Mucosa of rectum (tissue), 2 donors: ENCODE measurements at regions not wholly inside any gene's neighbourhood (a gene's known extent, or its start where the extent isn't known, plus 50 kb on each side); places are given as distances from the start of the nearest gene placed in this dataset.

ENCODE experiments used
- H3K27ac ChIP-seq, 2 donors: one replicate each; pipeline ENCODE4 v1.7.0; 2013; ENCODE audit warnings: inconsistent platforms in 2 of 2, low read depth in 2 of 2, low read length in 2 of 2
- H3K27me3 ChIP-seq, 2 donors: one replicate each; pipeline ENCODE4 v1.7.0; 2013; ENCODE audit warnings: low read length in 2 of 2; ENCODE audit not compliant: control insufficient read depth in 2 of 2, insufficient read depth in 2 of 2
- H3K36me3 ChIP-seq, 2 donors: one replicate each; pipeline ENCODE4 v1.7.0; 2013; ENCODE audit warnings: low read length in 2 of 2; ENCODE audit not compliant: control insufficient read depth in 2 of 2, insufficient read depth in 2 of 2
- H3K4me1 ChIP-seq, 2 donors: one replicate each; pipeline ENCODE4 v1.7.0; 2013; ENCODE audit warnings: low read length in 2 of 2, mild to moderate bottlenecking in 1 of 2; ENCODE audit not compliant: control insufficient read depth in 2 of 2, insufficient read depth in 2 of 2
- H3K4me3 ChIP-seq, 2 donors: one replicate each; pipeline ENCODE4 v1.7.0; 2013; ENCODE audit warnings: low read length in 2 of 2
- H3K9ac ChIP-seq, 2 donors: one replicate each; pipeline ENCODE4 v1.7.0; 2013; ENCODE audit warnings: low read length in 2 of 2, low read depth in 1 of 2, mild to moderate bottlenecking in 1 of 2
- H3K9me3 ChIP-seq, 2 donors: one replicate each; pipeline ENCODE4 v1.7.0; 2013; ENCODE audit warnings: low read length in 2 of 2; ENCODE audit not compliant: control insufficient read depth in 2 of 2
- donor health status: healthy.
- donor health status: Normal muscosa, but diverticular disease.

DNA sequence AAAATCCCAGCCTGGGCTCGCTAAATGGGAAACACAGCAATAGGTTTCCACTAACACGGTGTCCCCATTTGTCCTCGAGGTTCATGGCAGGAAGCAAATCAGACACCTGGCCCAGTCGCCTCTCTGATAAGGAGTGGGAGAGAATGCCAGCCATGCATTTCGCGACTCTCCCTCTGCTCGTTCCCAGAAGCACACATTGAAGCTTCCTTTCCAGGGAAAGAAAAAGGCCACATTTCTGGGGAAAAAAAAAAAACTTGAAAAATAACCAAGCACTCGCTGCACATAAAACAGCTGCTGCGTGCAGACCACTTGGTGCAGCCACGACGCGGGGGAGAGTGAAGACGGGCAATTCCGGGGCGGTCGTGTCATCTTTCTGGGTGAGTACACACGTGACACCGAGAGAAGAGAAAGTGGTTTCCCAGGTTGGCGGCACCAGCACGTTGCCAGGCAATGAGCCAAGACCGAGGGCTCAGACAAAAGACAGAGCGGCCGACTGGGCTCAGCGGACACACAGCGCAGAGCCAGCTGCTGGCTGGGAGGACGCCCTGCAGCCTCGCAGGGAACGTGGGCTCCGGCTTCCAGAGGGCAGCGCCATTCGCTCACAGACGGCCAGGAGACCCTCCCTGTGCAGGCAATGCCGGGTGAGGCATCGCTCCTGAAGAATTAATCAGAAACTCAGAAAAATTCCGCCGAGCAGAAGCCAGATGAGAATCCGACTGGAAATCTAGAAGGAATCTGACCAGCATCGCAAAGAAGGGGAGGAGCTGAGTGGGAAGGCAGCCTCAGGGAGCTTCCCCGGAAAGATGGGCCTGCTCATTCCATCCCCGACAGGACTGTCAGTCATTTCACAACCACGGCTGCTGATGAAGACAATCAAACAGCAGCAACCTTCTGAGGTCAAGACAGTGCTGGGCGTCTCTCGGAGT is 83.2 kb upstream of the IRS2 start:
- no peak overlapping the region for H3K9ac ChIP-seq
- peaks cover 0 to 3% of the 10 kb centered on the region in 2 donors for H3K27me3 ChIP-seq
- H3K4me1 ChIP-seq: no peaks in the 10 kb centered on the region
- H3K9me3 ChIP-seq: no peaks in the 10 kb centered on the region
- peak overlapping the region; percentile 34 to 50 for H3K4me3 ChIP-seq
- no peaks in the 10 kb centered on the region for H3K36me3 ChIP-seq
- no peak overlapping the region for H3K27ac ChIP-seq

DNA sequence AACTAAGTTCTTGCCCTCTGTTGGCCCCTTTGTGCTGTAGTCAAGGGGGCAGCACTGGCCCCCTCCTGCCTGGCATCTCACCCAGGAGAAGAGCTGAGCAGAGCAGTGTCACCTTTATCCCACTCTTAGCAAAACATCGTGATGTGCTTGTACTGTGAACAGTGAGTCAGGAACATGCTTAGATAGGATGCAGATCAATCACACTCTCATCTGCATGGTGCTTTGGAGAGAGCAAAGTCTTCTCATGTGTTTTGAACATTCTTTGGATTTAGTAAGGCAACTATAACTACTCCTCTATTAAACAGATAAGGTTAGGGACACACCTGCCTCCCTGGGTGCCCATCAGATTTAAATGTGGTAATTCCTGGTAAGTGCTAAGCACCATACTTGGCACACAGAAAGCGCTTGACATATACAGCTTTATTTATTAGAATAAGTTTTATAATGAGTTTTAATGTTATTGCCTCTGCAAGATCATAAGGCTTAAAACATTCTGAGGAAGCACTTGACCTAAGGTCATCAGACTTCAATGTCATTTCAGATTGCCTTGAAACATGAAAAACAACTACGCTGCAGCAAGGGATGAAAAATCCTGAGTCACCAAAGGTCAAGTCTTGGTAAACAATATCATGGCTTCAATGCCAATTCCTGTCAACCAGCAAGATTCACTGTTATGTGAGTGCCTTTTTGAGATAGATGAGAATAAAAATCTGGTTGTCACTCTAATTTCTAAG is 82.4 kb upstream of the IRS2 start:
- Histone ChIP-seq H3K36me3 (no peaks in the 10 kb centered on the region), H3K27me3 (peaks cover 0 to 1% of the 10 kb centered on the region in 2 donors), H3K9me3 (no peaks in the 10 kb centered on the region), H3K4me1 (no peaks in the 10 kb centered on the region), H3K27ac (no peak overlapping the region), H3K9ac (no peak overlapping the region), H3K4me3 (no peak overlapping the region)

DNA sequence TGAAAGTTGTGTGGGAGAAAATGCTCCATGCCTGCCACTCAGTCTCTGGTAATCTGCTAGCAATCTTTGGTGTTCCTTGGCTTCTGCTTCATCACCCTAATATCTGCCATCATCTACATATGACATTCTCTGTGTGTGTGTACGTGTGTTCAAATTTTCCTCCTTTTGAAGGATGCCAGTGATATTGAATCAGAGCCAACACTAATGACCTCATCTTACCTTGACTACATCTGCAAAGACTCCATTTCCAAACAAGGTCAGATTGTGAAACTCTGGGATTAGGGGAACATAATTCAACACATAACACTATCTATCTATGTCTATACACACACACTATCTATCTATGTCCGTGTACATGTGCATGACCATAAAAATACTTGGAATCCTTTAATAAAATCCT is 81.4 kb upstream of the IRS2 start:
- no peak overlapping the region for H3K9ac ChIP-seq
- H3K27ac ChIP-seq: no peak overlapping the region
- no peaks in the 10 kb centered on the region for H3K9me3 ChIP-seq
- H3K36me3 ChIP-seq: no peaks in the 10 kb centered on the region
- no peak overlapping the region for H3K4me3 ChIP-seq
- no peaks in the 10 kb centered on the region for H3K27me3 ChIP-seq
- no peaks in the 10 kb centered on the region for H3K4me1 ChIP-seq

DNA sequence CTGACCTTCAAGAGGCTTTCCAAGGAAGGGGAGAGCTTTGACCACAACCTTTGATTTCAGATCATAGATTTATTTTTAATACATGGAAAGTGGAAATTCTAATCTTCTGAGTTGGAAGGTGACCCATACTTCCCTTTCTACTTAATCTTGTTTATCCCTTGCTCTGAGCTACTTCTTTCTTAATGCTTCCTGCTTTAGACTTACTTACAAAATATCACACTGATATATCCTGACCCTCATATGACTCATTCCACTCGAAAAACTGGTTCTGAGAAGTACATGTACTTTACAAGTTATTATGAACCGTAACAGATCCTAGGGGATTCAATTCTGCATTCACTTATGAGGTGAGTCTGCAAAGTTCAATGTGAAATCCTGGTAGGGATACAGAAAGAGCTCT is 76.2 kb upstream of the IRS2 start:
- H3K9me3 ChIP-seq: no peaks in the 10 kb centered on the region
- no peaks in the 10 kb centered on the region for H3K27me3 ChIP-seq
- H3K4me1 ChIP-seq: no peaks in the 10 kb centered on the region
- H3K27ac ChIP-seq: no peak overlapping the region
- no peaks in the 10 kb centered on the region for H3K36me3 ChIP-seq
- H3K4me3 ChIP-seq: no peak overlapping the region
- H3K9ac ChIP-seq: no peak overlapping the region

DNA sequence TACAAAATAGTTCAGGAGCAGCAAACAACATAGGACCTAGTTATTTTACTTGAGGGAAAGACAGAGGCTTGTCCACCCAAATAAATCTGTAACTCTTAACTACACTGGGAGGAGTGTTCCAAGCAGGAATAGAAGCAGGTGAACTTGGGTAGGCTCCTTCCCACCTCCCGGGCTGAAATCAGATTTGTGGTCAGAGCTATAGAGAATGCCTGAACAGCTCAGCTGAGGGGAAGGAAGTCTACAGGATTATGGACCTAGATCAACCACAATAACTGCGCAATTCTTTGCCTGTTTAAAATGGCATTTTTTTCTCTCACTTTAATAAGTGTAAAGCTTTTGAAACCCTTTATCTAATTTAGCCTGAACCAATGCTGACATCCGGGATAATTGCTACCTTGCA is 73.5 kb upstream of the IRS2 start:
- H3K9ac ChIP-seq: no peak overlapping the region
- H3K27me3 ChIP-seq: no peaks in the 10 kb centered on the region
- no peaks in the 10 kb centered on the region for H3K4me1 ChIP-seq
- H3K36me3 ChIP-seq: no peaks in the 10 kb centered on the region
- no peak overlapping the region for H3K27ac ChIP-seq
- no peaks in the 10 kb centered on the region for H3K9me3 ChIP-seq
- no peak overlapping the region for H3K4me3 ChIP-seq

DNA sequence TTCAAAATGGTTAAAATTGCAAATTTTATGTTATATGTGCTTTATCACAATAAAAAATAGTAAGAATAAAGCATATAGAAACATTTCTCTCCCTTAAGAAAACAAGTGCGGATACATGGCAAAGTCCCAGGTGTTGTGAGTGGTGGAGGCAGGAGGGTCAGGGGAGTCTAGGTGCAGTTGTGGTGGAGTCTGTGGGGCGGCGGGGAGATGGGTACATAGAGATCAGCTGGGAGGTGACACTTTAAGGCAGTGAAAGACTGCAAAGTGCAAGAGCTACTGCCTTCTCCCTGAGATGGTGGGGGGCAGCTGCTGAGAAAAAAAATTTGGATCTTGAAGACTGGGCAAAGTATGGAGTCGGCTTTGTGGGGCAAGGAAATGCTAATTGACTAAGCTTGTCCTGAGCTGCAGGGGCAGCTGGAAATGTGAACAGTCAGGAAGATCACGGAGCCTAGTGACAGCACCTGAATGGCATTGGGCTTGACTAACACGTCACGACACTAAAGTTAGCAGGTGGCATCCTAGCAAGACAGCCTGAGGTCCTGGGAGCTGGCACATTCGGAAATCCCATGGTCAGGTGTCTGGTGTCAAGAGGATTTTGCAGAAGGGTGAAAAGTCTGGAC is 72.9 kb upstream of the IRS2 start:
- no peaks in the 10 kb centered on the region for H3K36me3 ChIP-seq
- H3K9me3 ChIP-seq: no peaks in the 10 kb centered on the region
- no peak overlapping the region for H3K9ac ChIP-seq
- H3K27ac ChIP-seq: no peak overlapping the region
- H3K27me3 ChIP-seq: no peaks in the 10 kb centered on the region
- H3K4me3 ChIP-seq: no peak overlapping the region
- no peaks in the 10 kb centered on the region for H3K4me1 ChIP-seq

DNA sequence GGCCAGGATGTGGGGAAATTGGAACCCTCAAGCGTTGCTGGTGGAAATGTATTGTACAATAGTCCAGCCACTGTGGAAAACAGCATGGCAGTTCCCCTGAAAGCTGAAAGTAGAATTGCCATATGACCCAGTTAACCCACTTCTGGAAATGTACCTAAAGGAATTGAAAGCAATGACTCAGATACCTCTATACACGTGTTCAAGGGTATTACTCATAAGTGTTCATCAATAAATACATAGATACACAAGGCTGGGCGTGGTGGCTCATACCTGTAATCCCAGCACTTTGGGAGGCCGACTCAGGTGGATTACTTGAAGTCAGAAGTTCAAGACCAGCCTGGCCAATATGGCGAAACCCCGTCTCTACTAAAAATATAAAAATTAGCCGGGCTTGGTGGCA is 71.9 kb upstream of the IRS2 start:
- Histone ChIP-seq H3K4me3 (no peak overlapping the region), H3K27ac (no peak overlapping the region), H3K4me1 (no peaks in the 10 kb centered on the region), H3K9ac (no peak overlapping the region), H3K36me3 (no peaks in the 10 kb centered on the region), H3K27me3 (no peaks in the 10 kb centered on the region), H3K9me3 (no peaks in the 10 kb centered on the region)

DNA sequence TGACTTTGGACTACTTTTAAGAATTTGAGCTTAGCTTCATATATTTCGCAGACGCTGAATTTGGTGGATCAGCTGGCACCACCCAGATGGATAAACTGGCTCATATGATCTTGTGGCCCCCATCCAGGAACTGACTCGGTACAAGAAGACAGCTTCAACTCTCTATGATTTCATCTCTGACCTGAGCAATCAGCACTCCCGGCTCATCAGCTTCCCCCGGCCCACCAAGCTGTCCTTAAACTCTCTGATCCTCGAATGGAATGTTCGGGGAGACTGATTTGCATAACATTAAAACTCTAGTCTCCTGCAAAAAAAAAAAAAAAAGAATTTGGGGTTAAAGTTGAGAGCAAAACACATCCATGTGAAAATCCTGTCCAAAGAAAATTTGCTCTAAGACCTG is 71.4 kb upstream of the IRS2 start:
- Histone ChIP-seq H3K9ac (no peak overlapping the region), H3K36me3 (no peaks in the 10 kb centered on the region), H3K4me3 (no peak overlapping the region), H3K9me3 (no peaks in the 10 kb centered on the region), H3K4me1 (no peaks in the 10 kb centered on the region), H3K27me3 (no peaks in the 10 kb centered on the region), H3K27ac (no peak overlapping the region)

DNA sequence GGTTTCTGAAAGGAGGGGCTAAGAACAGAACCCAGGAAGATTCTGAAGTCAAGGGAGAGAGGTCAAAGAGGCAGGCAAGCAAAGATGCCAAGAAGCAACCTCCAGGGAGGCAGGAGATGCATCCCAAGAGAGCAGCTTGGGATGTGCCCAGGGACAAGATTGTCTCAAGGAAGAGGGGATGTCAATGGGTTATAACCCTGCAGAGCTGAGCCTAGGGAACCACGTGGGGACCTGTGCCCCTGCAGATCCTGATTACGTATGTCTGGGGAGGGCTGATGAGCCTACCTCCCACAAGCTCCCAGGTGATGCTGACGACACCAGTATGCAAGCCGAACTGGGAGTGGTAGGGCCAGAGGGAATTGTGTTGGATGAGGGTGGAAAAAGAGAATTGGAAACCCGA is 70.9 kb upstream of the IRS2 start:
- Histone ChIP-seq H3K4me3 (no peak overlapping the region), H3K27ac (no peak overlapping the region)

DNA sequence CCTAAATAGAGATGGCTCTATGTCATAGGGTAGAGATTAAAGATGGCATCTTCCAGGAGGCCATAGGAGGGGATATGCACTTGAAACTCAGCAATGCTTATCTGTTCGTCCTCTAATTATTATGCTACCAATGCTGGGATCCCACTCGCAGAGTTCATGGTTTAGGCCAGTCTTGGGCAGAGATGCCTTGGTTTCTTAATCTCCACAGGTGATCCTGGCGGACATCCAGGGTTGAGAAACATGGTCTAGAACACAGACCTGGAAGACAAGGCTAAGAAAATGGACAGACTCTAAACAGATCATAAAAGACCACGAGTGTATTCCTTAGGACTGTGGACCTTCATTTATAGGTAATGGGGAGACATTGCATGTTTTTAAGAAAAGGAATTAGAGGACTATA is 70.0 kb upstream of the IRS2 start:
- Histone ChIP-seq H3K9me3 (no peaks in the 10 kb centered on the region), H3K9ac (no peak overlapping the region), H3K27me3 (no peaks in the 10 kb centered on the region), H3K27ac (no peak overlapping the region), H3K36me3 (no peaks in the 10 kb centered on the region), H3K4me1 (no peaks in the 10 kb centered on the region), H3K4me3 (no peak overlapping the region)

More for the DNA sequence above, 70.9 kb upstream of the IRS2 start:
- Histone ChIP-seq H3K4me1 (no peaks in the 10 kb centered on the region), H3K27me3 (no peaks in the 10 kb centered on the region), H3K9me3 (no peaks in the 10 kb centered on the region), H3K9ac (no peak overlapping the region), H3K36me3 (no peaks in the 10 kb centered on the region)
